ENCODE measurements at regions not wholly inside any gene's neighbourhood (a gene's known extent, or its start where the extent isn't known, plus 50 kb on each side); places are given as distances from the start of the nearest gene placed in this dataset.

DNA sequence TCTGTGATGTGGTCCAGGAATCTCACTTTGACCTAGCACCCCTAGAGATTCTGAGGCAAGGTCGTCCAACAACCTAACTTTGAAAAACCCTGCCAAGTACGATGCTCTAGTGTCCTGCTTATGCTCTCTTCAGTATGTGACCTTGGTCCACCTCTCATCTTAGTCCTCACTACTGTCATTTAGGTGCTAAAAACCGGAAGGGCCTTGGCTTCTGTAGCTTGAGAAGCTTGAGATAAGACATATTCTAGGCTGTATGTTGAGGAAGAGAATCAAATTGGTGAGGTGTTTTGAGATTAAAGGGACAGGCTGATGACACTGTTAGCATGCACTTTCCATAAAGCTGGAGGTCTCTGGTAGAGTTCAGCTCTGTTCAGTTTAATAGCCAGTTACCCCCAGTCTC is 57.0 kb upstream of the MTPN start:
- DNase-seq (ENCODE audit: low spot score), result no peak

DNA sequence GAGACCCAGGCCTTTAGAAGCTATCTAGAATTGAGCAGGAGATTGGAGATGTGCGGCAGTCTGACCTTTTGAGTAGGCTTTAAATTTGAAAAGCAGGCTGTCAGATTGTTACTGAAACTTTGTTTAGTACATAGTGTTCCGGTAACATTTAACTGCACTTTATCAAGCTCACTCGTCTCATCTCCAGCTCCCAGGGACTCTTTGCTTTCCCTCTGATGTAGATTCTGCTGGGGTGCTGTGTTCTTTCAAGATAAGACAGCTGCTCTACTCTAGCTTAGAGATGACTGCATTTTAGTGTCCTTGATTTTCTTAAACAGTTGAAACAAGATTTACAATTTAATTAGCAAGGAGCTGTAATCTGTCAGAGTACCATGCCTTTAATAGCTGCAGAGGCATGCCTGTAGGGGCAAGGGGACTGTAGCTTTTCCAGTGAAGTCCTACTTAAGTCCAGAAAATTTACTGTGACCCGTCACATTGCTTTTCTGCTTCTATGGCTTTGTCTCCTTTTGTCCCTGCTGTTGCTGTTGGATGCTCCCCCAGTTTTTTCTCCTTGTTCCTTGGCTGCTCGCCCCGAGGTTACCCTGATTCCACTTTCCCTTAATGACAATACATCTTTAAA is 56.4 kb upstream of the MTPN start:
- no peak for DNase-seq (ENCODE audit: low spot score)

DNA sequence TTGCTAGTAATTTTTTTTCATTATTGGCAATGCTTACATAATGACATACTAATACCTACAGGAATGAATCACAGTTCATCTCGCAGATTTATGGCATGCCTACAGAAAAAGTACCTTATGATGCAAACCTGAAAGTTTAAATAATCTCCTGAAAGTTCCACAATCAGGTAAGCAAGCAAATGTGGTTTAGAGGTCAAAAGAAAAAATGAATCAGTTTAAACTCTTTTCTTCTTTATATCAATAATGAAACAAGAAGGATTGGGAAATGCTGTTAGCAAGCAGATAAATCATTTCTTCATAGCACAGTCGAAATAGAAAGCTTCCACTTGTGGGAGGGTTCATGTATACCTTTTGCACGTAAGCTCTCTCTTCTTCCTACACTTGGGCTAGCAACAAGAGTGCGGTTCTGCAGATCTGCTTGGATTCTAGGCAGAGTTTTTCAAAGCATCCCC is 53.7 kb upstream of the MTPN start:
- no peak for DNase-seq (ENCODE audit: low spot score)

DNA sequence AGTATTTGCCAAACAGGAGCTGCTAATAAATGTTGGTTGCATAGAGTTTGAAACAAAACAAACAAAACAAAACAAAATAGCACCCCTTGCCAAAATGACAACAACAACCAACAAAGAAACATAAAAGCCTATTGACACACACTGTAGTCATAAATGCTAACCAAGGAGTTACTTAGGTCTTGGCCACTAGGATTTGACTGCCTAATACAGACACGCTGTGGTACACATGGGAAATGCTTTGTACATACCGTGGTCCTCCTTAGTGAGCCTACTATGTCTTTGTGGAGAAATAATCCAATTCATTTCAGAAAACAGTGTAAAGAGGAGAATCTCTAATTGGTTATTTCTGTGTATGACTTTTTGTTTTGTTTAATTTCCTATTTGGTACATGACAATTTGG is 53.2 kb upstream of the MTPN start:
- no peak for DNase-seq (ENCODE audit: low spot score)

DNA sequence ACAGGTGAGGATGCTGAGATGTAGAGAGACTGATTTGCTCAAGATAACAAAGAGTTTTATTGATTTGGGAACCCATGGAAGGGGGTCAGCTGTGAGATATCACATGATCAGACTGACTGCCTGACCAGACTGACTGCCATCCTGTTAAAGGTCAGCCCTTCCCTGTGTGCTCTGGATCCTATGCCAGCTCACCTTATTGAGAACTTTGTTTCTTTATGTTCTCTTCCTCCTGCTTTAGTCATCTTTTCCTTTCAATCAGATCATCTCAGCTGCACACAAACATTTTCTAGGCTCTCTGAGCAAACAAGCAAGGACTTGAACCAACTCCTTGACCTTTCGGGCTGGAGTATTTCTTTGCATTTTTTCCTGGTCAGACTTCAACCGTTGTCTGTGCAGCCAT is 50.0 kb upstream of the MTPN start:
- DNase-seq (ENCODE audit: low spot score), result no peak
